Caco-2 (cell line): ENCODE measurements at regions not wholly inside any gene's neighbourhood (a gene's known extent, or its start where the extent isn't known, plus 50 kb on each side); places are given as distances from the start of the nearest gene placed in this dataset.
"Not testable (repeated sequence)": the region's sequence is repeated elsewhere in the genome, so short reads cannot be mapped to it uniquely, and the experiment has no call there.

Source experiments
- BruUV-seq: library from RNA; stranded (reverse); fragments of 400-500 nt; replicated peaks from 2 replicates; lab custom pipeline; 2021; lab: Mats Ljungman, UMichigan
- CTCF ChIA-PET: fragments of 300-600 bp; sonication (Branson Sonifier 250); formaldehyde crosslinking; loops from one replicate; lab custom pipeline; 2022; ENCODE audit warnings: antibody characterized with exemption; lab: Charles Lee
- POLR2A ChIA-PET: fragments of 300-600 bp; sonication (Branson Sonifier 250); formaldehyde crosslinking; loops from one replicate; lab custom pipeline; 2022; ENCODE audit warnings: antibody characterized with exemption; lab: Charles Lee
- DNase-seq, 2 experiments: peaks; one replicate each; pipeline versions ENCODE4 v3.0.0 to v3.0.0-alpha.2; 2020 to 2022
- H3K27me3 ChIP-seq: replicated peaks from 2 replicates; pipeline ENCODE4 v1.6.0; 2011; ENCODE audit warnings: low read length; ENCODE audit not compliant: control insufficient read depth, insufficient read depth
- H3K36me3 ChIP-seq: 2 replicates; pipeline ENCODE4 v1.5.1; 2011; ENCODE audit warnings: low read length; ENCODE audit not compliant: control insufficient read depth, insufficient read depth
- H3K4me1 ChIP-seq: fragments of 250-450 bp; sonication (Bioruptor Pico); 2 replicates; pipeline ENCODE4 v1.5.1; 2020; ENCODE audit warnings: mild to moderate bottlenecking
- H3K4me3 ChIP-seq: 2 replicates; pipeline ENCODE4 v1.5.1; 2011; ENCODE audit warnings: low read depth, mild to moderate bottlenecking, control low read depth, low read length
- H3K9me3 ChIP-seq: fragments of 250-450 bp; sonication (Bioruptor Pico); 2 replicates; pipeline ENCODE4 v1.5.1; 2020; ENCODE audit warnings: mild to moderate bottlenecking, moderate library complexity
- H3K27ac Mint-ChIP-seq: one replicate; pipeline ENCODE4 v1.8.0; 2022; ENCODE audit warnings: mixed read lengths; ENCODE audit not compliant: unreplicated experiment
- H3K27me3 Mint-ChIP-seq: one replicate; pipeline ENCODE4 v1.8.0; 2022; ENCODE audit warnings: mixed read lengths; ENCODE audit not compliant: insufficient read depth, unreplicated experiment
- H3K36me3 Mint-ChIP-seq: one replicate; pipeline ENCODE4 v1.8.0; 2022; ENCODE audit warnings: mild to moderate bottlenecking, mixed read lengths; ENCODE audit not compliant: insufficient read depth, unreplicated experiment
- H3K4me1 Mint-ChIP-seq: one replicate; pipeline ENCODE4 v1.8.0; 2022; ENCODE audit warnings: low read depth, mixed read lengths; ENCODE audit not compliant: unreplicated experiment
- H3K4me3 Mint-ChIP-seq: one replicate; pipeline ENCODE4 v1.8.0; 2022; ENCODE audit warnings: mild to moderate bottlenecking, moderate library complexity, mixed read lengths; ENCODE audit not compliant: unreplicated experiment
- H3K9me3 Mint-ChIP-seq: one replicate; pipeline ENCODE4 v1.8.0; 2022; ENCODE audit warnings: mixed read lengths; ENCODE audit not compliant: unreplicated experiment
- intact Hi-C: fragments of 100-400 bp; cut with micrococcal nuclease; formaldehyde crosslinking; loops from one replicate; pipeline ENCODE4 v1.10.0; 2022; ENCODE audit not compliant: unreplicated experiment
- TF ChIP-seq, protein P1 (sequence below), 2 experiments: fragments of 200-600 bp in 1 of 2; IDR thresholded peaks; 1 replicate in 1 of 2; 2 replicates in 1 of 2; pipeline versions ENCODE4 v1.5.1 to v1.8.0; 2011 to 2022; ENCODE audit warnings: antibody characterized with exemption in 1 of 2, control low read depth in 1 of 2, inconsistent platforms in 1 of 2, low read depth in 1 of 2, low read length in 1 of 2, mild to moderate bottlenecking in 1 of 2, moderate library complexity in 1 of 2; ENCODE audit not compliant: insufficient read depth in 1 of 2, severe bottlenecking in 1 of 2, unreplicated experiment in 1 of 2

DNA sequence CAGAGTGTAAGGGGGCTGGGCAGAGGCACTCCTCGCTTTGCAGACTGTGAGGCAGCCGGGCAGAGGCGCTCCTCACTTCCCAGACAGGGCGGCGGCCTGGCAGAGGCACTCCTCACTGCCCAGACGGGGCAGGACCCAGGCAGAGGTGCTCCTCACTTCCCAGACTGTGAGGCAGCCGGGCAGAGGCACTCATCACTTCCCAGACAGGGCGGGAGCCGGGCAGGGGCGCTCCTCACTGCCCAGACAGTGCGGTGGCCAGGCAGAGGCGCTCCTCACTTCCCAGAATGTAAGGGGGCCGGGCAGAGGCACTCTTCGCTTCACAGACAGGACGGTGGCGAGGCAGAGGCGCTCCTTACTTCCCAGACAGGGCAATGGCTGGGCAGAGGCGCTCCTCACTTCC, 442.5 kb downstream of the SPATA31D1 start:
- Mint-ChIP-seq H3K36me3 (no peaks in the 10 kb centered on the region), H3K9me3 (no peaks in the 10 kb centered on the region), H3K4me1 (no peaks in the 10 kb centered on the region), H3K4me3 (no peak overlapping the region), H3K27me3 (no peaks in the 10 kb centered on the region), H3K27ac (no peak overlapping the region)
- DNase-seq: no peak
- TF ChIP-seq, protein P1, sequence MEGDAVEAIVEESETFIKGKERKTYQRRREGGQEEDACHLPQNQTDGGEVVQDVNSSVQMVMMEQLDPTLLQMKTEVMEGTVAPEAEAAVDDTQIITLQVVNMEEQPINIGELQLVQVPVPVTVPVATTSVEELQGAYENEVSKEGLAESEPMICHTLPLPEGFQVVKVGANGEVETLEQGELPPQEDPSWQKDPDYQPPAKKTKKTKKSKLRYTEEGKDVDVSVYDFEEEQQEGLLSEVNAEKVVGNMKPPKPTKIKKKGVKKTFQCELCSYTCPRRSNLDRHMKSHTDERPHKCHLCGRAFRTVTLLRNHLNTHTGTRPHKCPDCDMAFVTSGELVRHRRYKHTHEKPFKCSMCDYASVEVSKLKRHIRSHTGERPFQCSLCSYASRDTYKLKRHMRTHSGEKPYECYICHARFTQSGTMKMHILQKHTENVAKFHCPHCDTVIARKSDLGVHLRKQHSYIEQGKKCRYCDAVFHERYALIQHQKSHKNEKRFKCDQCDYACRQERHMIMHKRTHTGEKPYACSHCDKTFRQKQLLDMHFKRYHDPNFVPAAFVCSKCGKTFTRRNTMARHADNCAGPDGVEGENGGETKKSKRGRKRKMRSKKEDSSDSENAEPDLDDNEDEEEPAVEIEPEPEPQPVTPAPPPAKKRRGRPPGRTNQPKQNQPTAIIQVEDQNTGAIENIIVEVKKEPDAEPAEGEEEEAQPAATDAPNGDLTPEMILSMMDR (IDR thresholded peaks at IDR 0.05; ENCODE audit: insufficient read depth in 1 of 2, low read depth in 1 of 2, low read length in 1 of 2, severe bottlenecking in 1 of 2, unreplicated experiment in 1 of 2): no peak
- BruUV-seq: no TSS peak
- ChIA-PET POLR2A (no interaction called here), CTCF (no interaction called here)
- Histone ChIP-seq H3K36me3 (no peaks in the 10 kb centered on the region), H3K4me3 (no peak overlapping the region), H3K27me3 (no peaks in the 10 kb centered on the region), H3K4me1 (no peaks in the 10 kb centered on the region), H3K9me3 (no peaks in the 10 kb centered on the region)
- intact Hi-C loops: no loop called here

DNA sequence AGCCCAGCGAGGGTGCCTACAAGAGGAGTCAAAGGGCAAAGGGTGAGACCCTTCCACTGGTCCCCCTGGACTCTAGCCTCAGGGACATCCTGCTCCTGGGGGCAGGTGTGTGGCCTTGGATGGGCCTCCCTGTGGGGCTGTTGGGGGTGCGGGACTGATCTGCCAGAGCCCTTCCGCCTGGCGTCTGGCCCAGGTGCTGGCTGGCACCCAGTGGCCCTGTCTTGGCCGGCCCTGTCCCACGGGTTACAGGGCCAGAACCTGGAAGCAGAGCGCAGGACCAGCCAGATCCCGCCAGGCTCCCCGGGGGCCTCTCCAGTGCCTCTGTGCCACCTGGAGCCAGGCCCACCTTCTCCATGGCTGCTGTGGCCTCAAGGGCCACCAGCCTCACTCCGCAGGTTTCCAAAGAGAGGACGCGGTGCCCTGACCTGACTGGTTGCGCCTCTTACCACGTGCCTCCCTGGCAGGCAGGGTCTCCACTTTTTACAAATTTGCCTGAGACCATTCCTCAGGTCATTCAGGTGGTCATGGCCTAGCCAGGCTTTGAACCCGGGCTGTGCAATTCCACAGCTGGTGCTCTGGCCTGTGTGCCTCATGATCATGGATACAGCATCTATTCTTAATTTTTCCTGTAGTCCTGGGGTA, 444.8 kb downstream of the SPATA31D1 start:
- BruUV-seq, H3K4me1 ChIP-seq, H3K4me1 Mint-ChIP-seq, H3K36me3 ChIP-seq, DNase-seq, H3K27ac Mint-ChIP-seq, POLR2A ChIA-PET, intact Hi-C loops, H3K27me3 ChIP-seq, H3K27me3 Mint-ChIP-seq, CTCF ChIA-PET, H3K9me3 Mint-ChIP-seq, H3K9me3 ChIP-seq, H3K4me3 Mint-ChIP-seq, H3K36me3 Mint-ChIP-seq, H3K4me3 ChIP-seq: not testable (repeated sequence)

DNA sequence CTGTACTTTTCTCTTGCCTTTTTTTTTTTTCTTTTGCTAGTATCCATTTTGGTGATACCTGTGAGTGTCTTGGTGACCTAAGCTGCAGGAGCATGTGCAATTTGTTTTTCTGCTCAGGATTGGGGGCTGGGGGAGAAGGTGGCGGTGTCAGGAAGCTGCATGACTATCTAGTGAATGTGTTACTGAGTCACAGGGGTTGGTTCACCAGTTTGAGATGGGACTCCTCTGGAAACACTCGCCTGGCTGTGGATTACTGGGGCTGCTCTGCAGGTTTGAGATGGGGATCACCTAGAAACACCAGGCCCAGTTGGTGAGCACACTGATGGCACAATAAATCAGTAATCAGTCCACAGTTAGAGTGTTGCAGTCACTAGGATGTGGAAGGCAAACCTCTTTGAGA, 447.9 kb downstream of the SPATA31D1 start:
- no TSS peak for BruUV-seq
- no peak for DNase-seq
- ChIA-PET CTCF (no interaction called here), POLR2A (no interaction called here)
- H3K4me3 ChIP-seq: no peak overlapping the region
- no peak overlapping the region for H3K27ac Mint-ChIP-seq
- no peaks in the 10 kb centered on the region for H3K36me3 ChIP-seq
- no peaks in the 10 kb centered on the region for H3K9me3 Mint-ChIP-seq
- no peaks in the 10 kb centered on the region for H3K4me1 ChIP-seq
- H3K27me3 ChIP-seq: no peaks in the 10 kb centered on the region
- intact Hi-C loops: no loop called here
- H3K4me3 Mint-ChIP-seq: no peak overlapping the region
- no peaks in the 10 kb centered on the region for H3K27me3 Mint-ChIP-seq
- TF ChIP-seq, protein P1 (IDR thresholded peaks at IDR 0.05; ENCODE audit: insufficient read depth in 1 of 2, low read depth in 1 of 2, low read length in 1 of 2, severe bottlenecking in 1 of 2, unreplicated experiment in 1 of 2): no peak
- no peaks in the 10 kb centered on the region for H3K4me1 Mint-ChIP-seq
- no peaks in the 10 kb centered on the region for H3K36me3 Mint-ChIP-seq
- no peaks in the 10 kb centered on the region for H3K9me3 ChIP-seq

DNA sequence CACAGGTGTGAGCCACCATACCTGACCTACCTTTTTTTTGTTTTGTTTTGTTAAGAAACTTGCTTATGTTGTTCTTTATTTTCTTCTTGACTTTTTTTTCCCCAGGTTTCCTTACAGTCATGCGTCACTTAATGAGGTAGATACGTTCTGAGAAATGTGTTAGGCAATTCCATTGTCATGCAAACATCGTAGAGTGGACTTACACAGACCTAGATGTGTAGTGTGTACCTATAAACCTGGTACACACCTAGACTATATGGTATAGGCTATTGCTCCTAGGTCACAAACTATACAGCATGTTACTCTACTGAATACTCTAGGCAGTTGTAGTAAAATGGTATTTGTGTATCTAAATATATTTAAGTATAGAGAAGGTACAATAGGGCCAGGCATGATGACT, 448.6 kb downstream of the SPATA31D1 start:
- H3K36me3 ChIP-seq, H3K4me3 ChIP-seq, CTCF ChIA-PET, H3K9me3 Mint-ChIP-seq, H3K9me3 ChIP-seq, H3K27me3 ChIP-seq, H3K4me1 ChIP-seq, DNase-seq, H3K4me1 Mint-ChIP-seq, POLR2A ChIA-PET, BruUV-seq, H3K4me3 Mint-ChIP-seq, intact Hi-C loops, H3K27me3 Mint-ChIP-seq, H3K27ac Mint-ChIP-seq, H3K36me3 Mint-ChIP-seq: not testable (repeated sequence)
